Loucy (cell line): ENCODE measurements at regions not wholly inside any gene's neighbourhood (a gene's known extent, or its start where the extent isn't known, plus 50 kb on each side); places are given as distances from the start of the nearest gene placed in this dataset.

Experiments used
- H2AFZ ChIP-seq: fragments of 200-600 bp; sonication (generic); 2 replicates; pipeline ENCODE4 v1.6.0; 2016; ENCODE audit warnings: antibody characterized with exemption, mild to moderate bottlenecking, low read length, moderate library complexity
- H3F3A ChIP-seq: fragments of 200-600 bp; 2 replicates; pipeline ENCODE4 v1.6.0; 2016; ENCODE audit warnings: antibody characterized with exemption, low read depth, mild to moderate bottlenecking
- H3K27me3 ChIP-seq: fragments of 200-600 bp; sonication (generic); 2 replicates; pipeline ENCODE4 v1.6.1; 2014; ENCODE audit warnings: low read length, mild to moderate bottlenecking; ENCODE audit not compliant: insufficient read depth, poor library complexity, severe bottlenecking
- H3K36me3 ChIP-seq: fragments of 200-600 bp; sonication (generic); 2 replicates; pipeline ENCODE4 v1.6.1; 2016; ENCODE audit warnings: low read length; ENCODE audit not compliant: insufficient read depth
- H3K4me1 ChIP-seq: fragments of 200-600 bp; sonication (generic); 2 replicates; pipeline ENCODE4 v1.5.1; 2014; ENCODE audit warnings: low read length, mild to moderate bottlenecking; ENCODE audit not compliant: insufficient read depth, poor library complexity, severe bottlenecking
- H3K4me2 ChIP-seq: fragments of 200-600 bp; sonication (generic); 2 replicates; pipeline ENCODE4 v1.6.0; 2014; ENCODE audit warnings: antibody characterized with exemption, low read length, low read depth, mild to moderate bottlenecking; ENCODE audit not compliant: poor library complexity, severe bottlenecking
- H3K4me3 ChIP-seq: fragments of 200-600 bp; sonication (generic); 2 replicates; pipeline ENCODE4 v1.5.1; 2014; ENCODE audit warnings: low read length, mild to moderate bottlenecking, mixed read lengths; ENCODE audit not compliant: poor library complexity, severe bottlenecking
- H3K79me2 ChIP-seq: fragments of 200-600 bp; sonication (generic); 2 replicates; pipeline ENCODE4 v1.6.1; 2014; ENCODE audit warnings: low read length; ENCODE audit not compliant: insufficient read depth
- H3K9ac ChIP-seq: fragments of 200-600 bp; sonication (generic); 2 replicates; pipeline ENCODE4 v1.6.0; 2014; ENCODE audit warnings: mild to moderate bottlenecking, low read depth, low read length, moderate library complexity; ENCODE audit not compliant: poor library complexity, severe bottlenecking
- H3K9me2 ChIP-seq: fragments of 200-600 bp; sonication (generic); replicated peaks from 2 replicates; pipeline ENCODE4 v1.6.1; 2016; ENCODE audit warnings: low read depth, low read length, mixed read lengths
- H3K9me3 ChIP-seq: fragments of 200-600 bp; sonication (generic); 2 replicates; pipeline ENCODE4 v1.6.1; 2014; ENCODE audit warnings: mild to moderate bottlenecking, antibody characterized with exemption, low read length, low read depth; ENCODE audit not compliant: insufficient read depth
- H4K20me1 ChIP-seq: fragments of 200-600 bp; sonication (generic); 2 replicates; pipeline ENCODE4 v1.6.0; 2014; ENCODE audit warnings: antibody characterized with exemption, low read length, mild to moderate bottlenecking; ENCODE audit not compliant: insufficient read depth, poor library complexity, severe bottlenecking
- CTCF ChIP-seq: fragments of 200-600 bp; sonication (generic); conservative IDR thresholded peaks from 2 replicates; pipeline ENCODE4 v1.5.1; 2014; ENCODE audit warnings: mild to moderate bottlenecking, antibody characterized with exemption, low read length
- EZH2phosphoT487 ChIP-seq: fragments of 200-600 bp; IDR thresholded peaks from 2 replicates; pipeline ENCODE4 v1.6.1; 2018; ENCODE audit warnings: antibody characterized with exemption, mild to moderate bottlenecking, moderate library complexity, borderline replicate concordance

GRCh38 chr6:169850154-169850553 lies 98.7 kb downstream of the ERMARD start:
- Histone ChIP-seq H2AFZ (no peak overlapping the region), H3K79me2 (no peaks in the 10 kb centered on the region), H3K9me2 (no peaks in the 10 kb centered on the region), H3K9ac (no peak overlapping the region), H3K4me3 (no peak overlapping the region), H3K9me3 (peaks cover 18% of the 10 kb centered on the region; the same call in 1 of the 2 replicates), H3K4me1 (no peaks in the 10 kb centered on the region), H3F3A (no peaks in the 10 kb centered on the region), H3K36me3 (no peaks in the 10 kb centered on the region), H3K27me3 (no peaks in the 10 kb centered on the region), H4K20me1 (no peaks in the 10 kb centered on the region), H3K4me2 (no peak overlapping the region)
- no peak for TF ChIP-seq CTCF

GRCh38 chr6:169849396-169849795 lies 98.0 kb downstream of the ERMARD start:
- H3K9me2 ChIP-seq: no peaks in the 10 kb centered on the region
- H3K79me2 ChIP-seq: no peaks in the 10 kb centered on the region
- H3K4me2 ChIP-seq: no peak overlapping the region
- H4K20me1 ChIP-seq: no peaks in the 10 kb centered on the region
- no peak overlapping the region for H3K4me3 ChIP-seq
- H3F3A ChIP-seq: no peaks in the 10 kb centered on the region
- H2AFZ ChIP-seq: no peak overlapping the region
- no peaks in the 10 kb centered on the region for H3K4me1 ChIP-seq
- no peaks in the 10 kb centered on the region for H3K27me3 ChIP-seq
- no peaks in the 10 kb centered on the region for H3K36me3 ChIP-seq
- peaks cover 14% of the 10 kb centered on the region; the same call in 1 of the 2 replicates for H3K9me3 ChIP-seq
- H3K9ac ChIP-seq: no peak overlapping the region
- TF ChIP-seq CTCF: no peak
- TF ChIP-seq EZH2phosphoT487: no peak

DNA sequence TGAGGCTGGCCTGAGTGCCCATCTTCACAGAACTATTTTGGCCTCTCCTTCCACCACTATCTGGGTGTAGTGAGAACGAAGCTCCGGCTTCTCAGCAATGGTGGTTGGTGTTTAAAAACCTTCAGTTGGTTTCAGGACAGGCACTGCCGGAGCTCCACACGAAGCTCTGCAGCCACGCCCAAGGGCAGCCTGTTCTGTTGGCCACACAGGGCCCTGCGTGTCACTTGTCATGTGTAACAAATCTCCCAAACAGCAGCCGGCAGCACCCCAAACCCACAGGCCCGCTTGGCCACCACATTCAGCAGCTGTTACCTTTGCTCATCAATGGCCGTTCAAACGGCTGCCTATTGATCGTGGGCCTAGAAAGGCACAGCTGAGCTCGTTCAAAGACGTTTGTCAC lies 97.5 kb downstream of the ERMARD start:
- H3K36me3 ChIP-seq: no peaks in the 10 kb centered on the region
- H3K79me2 ChIP-seq: no peaks in the 10 kb centered on the region
- no peak overlapping the region for H3K4me2 ChIP-seq
- H3K9ac ChIP-seq: no peak overlapping the region
- no peak overlapping the region for H3K4me3 ChIP-seq
- no peak overlapping the region for H2AFZ ChIP-seq
- H3K4me1 ChIP-seq: no peaks in the 10 kb centered on the region
- H3K9me2 ChIP-seq: no peaks in the 10 kb centered on the region
- no peaks in the 10 kb centered on the region for H3K27me3 ChIP-seq
- peaks cover 10% of the 10 kb centered on the region; the same call in 1 of the 2 replicates for H3K9me3 ChIP-seq
- no peaks in the 10 kb centered on the region for H4K20me1 ChIP-seq
- no peak for TF ChIP-seq CTCF
- no peak for TF ChIP-seq EZH2phosphoT487
- no peaks in the 10 kb centered on the region for H3F3A ChIP-seq
